Pancreas (tissue), 10 donors: ENCODE measurements at regions not wholly inside any gene's neighbourhood (a gene's known extent, or its start where the extent isn't known, plus 50 kb on each side); places are given as distances from the start of the nearest gene placed in this dataset.

Source experiments
- ATAC-seq, 4 donors: fragments of 200-7000 bp; cut with Tn5 transposase; one replicate each; pipeline versions ENCODE4 v1.8.0 to v1.9.1; 2020; ENCODE audit warnings: mild to moderate bottlenecking in 4 of 4, moderate library complexity in 4 of 4
- DNase-seq, 6 donors: peaks; one replicate each; pipeline ENCODE4 v3.0.0-alpha.2; 2020
- FAIRE-seq: peaks from 2 replicates; lab custom pipeline; 2012; peaks lifted over from hg19 to GRCh38; lab: Jason Lieb, UNC
- H3K27ac ChIP-seq, 4 donors: fragments of 200-600 bp; sonication (generic); 1 replicate in 3 of 4; 2 replicates in 1 of 4; pipeline versions ENCODE4 v1.5.0 to v1.8.0; 2020
- H3K27me3 ChIP-seq, 4 donors: fragments of 200-600 bp; one replicate each; pipeline ENCODE4 v1.8.0; 2021
- H3K36me3 ChIP-seq, 3 donors: fragments of 200-600 bp; sonication (generic) in 1 of 3; one replicate each; pipeline versions ENCODE4 v1.5.0 to v1.8.0; 2020 to 2021
- H3K4me1 ChIP-seq, 3 donors: fragments of 200-600 bp; one replicate each; pipeline ENCODE4 v1.8.0; 2021
- H3K4me3 ChIP-seq, 4 donors: fragments of 200-600 bp; sonication (generic) in 2 of 4; one replicate each; pipeline versions ENCODE4 v1.5.0 to v1.8.0; 2020 to 2021
- H3K9me3 ChIP-seq, 4 donors: fragments of 200-600 bp; one replicate each; pipeline ENCODE4 v1.8.0; 2021
- WGBS, 2 donors: extraction: QIAGEN DNeasy Blood & Tissue Kit; methylation state at CpG; one replicate each; pipeline ENCODE4 v1.1.7; 2013; 5-methylcytosine and 5-hydroxymethylcytosine counted together
- intact Hi-C, 3 donors: fragments of 100-400 bp; cut with DNase I; formaldehyde crosslinking; loops; one replicate each; pipeline versions ENCODE4 v1.11.1 to v1.14.2; 2022
- TF ChIP-seq, protein P1 (sequence below), 4 donors: fragments of 200-600 bp; sonication (generic) in 3 of 4; IDR thresholded peaks; one replicate each; pipeline versions ENCODE4 v1.5.0 to v1.8.0; 2021; ENCODE audit warnings: antibody characterized with exemption in 4 of 4
- donor health status: healthy with polysubstance abuse.
- donor health status: DM: no; HTN: no; CAD: no; lungs with moderate emphysema.
- donor health status: DM: no; HTN: no; CAD: no.
- donor health status: control.
- donor health status: control.
- donor health status: Bipolar disorder and iron deficiency.
- donor health status: DM: yes; HTN: yes; CAD: no.
- donor health status: DM: no; HTN: no; CAD: no.
- donor health status: DM: no; HTN: no; CAD: no.
- donor health status: DM: yes; HTN: yes; CAD: no.

DNA sequence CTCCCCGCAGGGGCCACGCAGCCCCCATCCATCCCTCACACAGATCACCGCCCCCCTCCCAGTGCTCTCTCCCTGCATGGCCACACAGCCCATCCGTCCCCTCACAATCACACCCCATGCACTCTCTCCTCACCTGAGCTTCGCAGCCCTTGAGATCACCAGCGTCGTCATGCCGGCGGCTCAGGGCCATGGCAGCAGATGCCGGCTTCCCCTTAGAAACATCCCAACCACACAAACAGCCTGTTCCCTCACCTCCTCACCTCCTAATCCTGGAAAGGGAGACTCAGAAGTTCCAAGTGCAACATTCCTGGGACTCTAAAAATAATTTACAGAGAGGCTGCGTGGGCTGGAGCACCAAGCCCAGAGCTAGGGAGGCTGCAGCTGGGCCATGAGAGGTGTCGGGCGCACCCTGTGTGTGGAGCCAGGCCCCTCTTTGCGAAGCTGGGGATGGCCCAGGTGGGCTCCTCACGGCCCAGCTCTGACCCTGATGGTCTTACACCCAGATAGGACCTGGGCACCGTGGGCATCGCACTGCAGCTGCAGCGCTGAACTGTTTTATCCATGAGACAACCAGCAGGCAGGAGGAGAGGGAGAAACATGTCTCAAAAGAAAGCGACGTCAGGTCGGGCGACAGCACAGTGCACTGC, 125.3 kb downstream of the DLL1 start:
- DNase-seq (peak in 1 of 6 donors; percentile 44), FAIRE-seq (no peak), ATAC-seq (peak in 2 of 4 donors; percentile 29 to 48)
- 73 to 74% methylated on average over 22 of the region's 22 CpGs for WGBS, 2 donors
- no peak overlapping the region for H3K4me3 ChIP-seq
- no peak overlapping the region for H3K27ac ChIP-seq
- H3K4me1 ChIP-seq, result no peaks in the 10 kb centered on the region
- TF ChIP-seq, protein P1, sequence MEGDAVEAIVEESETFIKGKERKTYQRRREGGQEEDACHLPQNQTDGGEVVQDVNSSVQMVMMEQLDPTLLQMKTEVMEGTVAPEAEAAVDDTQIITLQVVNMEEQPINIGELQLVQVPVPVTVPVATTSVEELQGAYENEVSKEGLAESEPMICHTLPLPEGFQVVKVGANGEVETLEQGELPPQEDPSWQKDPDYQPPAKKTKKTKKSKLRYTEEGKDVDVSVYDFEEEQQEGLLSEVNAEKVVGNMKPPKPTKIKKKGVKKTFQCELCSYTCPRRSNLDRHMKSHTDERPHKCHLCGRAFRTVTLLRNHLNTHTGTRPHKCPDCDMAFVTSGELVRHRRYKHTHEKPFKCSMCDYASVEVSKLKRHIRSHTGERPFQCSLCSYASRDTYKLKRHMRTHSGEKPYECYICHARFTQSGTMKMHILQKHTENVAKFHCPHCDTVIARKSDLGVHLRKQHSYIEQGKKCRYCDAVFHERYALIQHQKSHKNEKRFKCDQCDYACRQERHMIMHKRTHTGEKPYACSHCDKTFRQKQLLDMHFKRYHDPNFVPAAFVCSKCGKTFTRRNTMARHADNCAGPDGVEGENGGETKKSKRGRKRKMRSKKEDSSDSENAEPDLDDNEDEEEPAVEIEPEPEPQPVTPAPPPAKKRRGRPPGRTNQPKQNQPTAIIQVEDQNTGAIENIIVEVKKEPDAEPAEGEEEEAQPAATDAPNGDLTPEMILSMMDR (IDR thresholded peaks at IDR 0.05), result no peak
- intact Hi-C loops, result no loop called here
- H3K9me3 ChIP-seq, result no peaks in the 10 kb centered on the region
- no peaks in the 10 kb centered on the region for H3K36me3 ChIP-seq
- H3K27me3 ChIP-seq, result no peaks in the 10 kb centered on the region

DNA sequence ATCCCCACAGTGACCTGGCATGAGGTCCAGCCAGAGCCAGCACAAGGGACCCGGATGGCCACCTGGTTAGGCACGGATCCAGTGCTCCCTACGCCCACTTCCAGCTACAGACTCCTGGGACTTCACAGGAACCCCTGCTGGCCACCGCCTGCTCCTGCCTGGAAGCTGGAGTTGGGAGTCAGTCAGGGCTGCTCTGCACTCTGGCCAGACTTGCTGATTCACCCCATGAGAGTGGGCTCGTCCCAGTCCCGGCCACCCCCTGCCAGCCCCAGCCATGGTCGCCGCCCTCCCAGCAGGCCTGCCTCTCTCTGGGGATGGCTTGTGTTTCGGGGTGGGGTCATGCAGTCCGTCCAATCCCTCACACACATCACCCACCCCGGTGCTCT, 125.8 kb downstream of the DLL1 start:
- Histone ChIP-seq H3K9me3 (no peaks in the 10 kb centered on the region), H3K4me1 (no peaks in the 10 kb centered on the region), H3K27ac (no peak overlapping the region), H3K4me3 (no peak overlapping the region), H3K27me3 (no peaks in the 10 kb centered on the region), H3K36me3 (no peaks in the 10 kb centered on the region)
- ATAC-seq (peak in 3 of 4 donors; percentile 33 to 55 (median 49)), DNase-seq (peak in 1 of 6 donors; percentile 69), FAIRE-seq (no peak)
- WGBS, 2 donors, result 61 to 71% methylated on average over 11 of the region's 11 CpGs
- TF ChIP-seq, protein P1 (IDR thresholded peaks at IDR 0.05), result no peak
- intact Hi-C loops, result no loop called here

DNA sequence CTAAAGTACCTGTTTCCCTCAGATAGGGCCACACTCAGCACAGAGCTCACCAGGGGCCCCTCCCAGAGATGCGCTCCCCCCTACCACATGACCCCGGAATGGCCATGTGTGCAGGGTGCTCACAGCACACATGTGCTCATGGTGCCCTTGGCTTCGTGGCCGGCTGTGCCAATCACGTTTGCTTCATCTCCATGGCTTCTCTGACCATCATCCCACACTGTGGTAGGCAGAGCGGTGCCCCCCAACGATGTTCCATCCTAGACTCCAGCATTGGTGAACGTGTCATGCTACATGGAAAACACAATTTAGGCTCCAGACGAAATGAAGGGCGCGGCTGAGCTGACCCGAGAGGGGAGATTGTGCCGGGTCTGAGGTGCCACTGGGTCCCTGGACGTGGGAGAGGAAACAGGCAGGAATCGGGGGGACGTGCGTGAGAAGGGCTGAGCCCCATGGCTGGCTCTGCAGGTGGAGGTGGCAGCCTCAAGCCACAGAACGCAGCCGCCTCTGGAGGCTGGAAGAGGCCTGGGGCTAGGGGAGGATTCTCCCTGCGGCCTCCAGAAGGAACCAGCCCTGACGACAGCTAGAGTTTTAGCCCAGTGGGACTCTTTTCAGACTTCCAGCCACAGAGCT, 126.5 kb downstream of the DLL1 start:
- Histone ChIP-seq H3K27ac (no peak overlapping the region), H3K4me3 (no peak overlapping the region), H3K36me3 (no peaks in the 10 kb centered on the region), H3K9me3 (no peaks in the 10 kb centered on the region), H3K4me1 (no peaks in the 10 kb centered on the region), H3K27me3 (no peaks in the 10 kb centered on the region)
- FAIRE-seq (no peak), ATAC-seq (no peak), DNase-seq (peak in 1 of 6 donors; percentile 48)
- TF ChIP-seq, protein P1 (IDR thresholded peaks at IDR 0.05), result no peak
- intact Hi-C loops, result no loop called here
- 85 to 86% methylated on average over 21 of the region's 21 CpGs for WGBS, 2 donors

DNA sequence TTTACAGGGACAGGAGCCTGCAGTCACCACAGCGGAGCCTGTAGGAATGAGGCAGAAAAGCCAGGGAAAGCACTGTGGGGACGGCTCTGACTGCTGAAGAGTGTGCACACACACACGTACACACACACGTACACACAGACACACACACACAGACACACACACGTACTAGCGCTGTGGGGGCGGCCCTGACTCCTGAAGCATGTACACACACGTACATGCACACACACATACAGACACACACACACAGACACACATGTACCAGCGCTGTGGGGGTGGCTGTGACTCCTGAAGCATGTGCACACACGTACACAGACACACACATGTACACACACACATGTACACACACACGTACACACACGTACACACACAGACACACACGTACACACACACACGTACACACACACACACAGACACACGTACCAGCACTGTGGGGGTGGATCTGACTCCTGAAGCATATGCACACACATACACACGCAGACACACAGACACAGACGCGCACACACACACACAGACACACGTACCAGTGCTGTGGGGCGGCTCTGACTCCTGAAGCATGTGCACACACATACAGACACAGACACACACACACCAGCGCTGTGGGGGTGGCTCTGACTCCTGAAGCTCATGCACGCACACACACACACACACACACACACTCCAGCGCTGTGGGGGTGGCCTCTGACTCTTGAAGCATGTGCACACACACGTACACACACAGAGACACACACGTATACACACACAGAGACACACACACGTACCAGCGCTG, 127.3 kb downstream of the DLL1 start:
- intact Hi-C loops, result no loop called here
- Histone ChIP-seq H3K27me3 (no peaks in the 10 kb centered on the region), H3K36me3 (no peaks in the 10 kb centered on the region), H3K4me3 (no peak overlapping the region), H3K9me3 (no peaks in the 10 kb centered on the region), H3K4me1 (no peaks in the 10 kb centered on the region), H3K27ac (no peak overlapping the region)
- FAIRE-seq (no peak), ATAC-seq (no peak), DNase-seq (peak in 1 of 6 donors; percentile 18)
- TF ChIP-seq, protein P1 (IDR thresholded peaks at IDR 0.05), result no peak
- 86 to 88% methylated on average over 27 of the region's 27 CpGs for WGBS, 2 donors
